Coronary artery (tissue), 2 donors: ENCODE measurements at regions not wholly inside any gene's neighbourhood (a gene's known extent, or its start where the extent isn't known, plus 50 kb on each side); places are given as distances from the start of the nearest gene placed in this dataset.
"Not testable (repeated sequence)": the region's sequence is repeated elsewhere in the genome, so short reads cannot be mapped to it uniquely, and the experiment has no call there.

Source experiments
- DNase-seq: peaks from one replicate; pipeline ENCODE4 v3.0.0-alpha.2; 2017; ENCODE audit warnings: low spot score
- H3K27ac ChIP-seq, 2 donors: fragments of 200-600 bp; sonication (generic); one replicate each; pipeline ENCODE4 v1.5.1; 2016 to 2019
- H3K4me3 ChIP-seq: fragments of 200-600 bp; sonication (generic); 2 replicates; pipeline ENCODE4 v1.5.1; 2016; ENCODE audit warnings: mild to moderate bottlenecking, moderate library complexity
- CTCF ChIP-seq: fragments of 200-600 bp; sonication (generic); IDR thresholded peaks from one replicate; pipeline ENCODE4 v1.5.1; 2019; ENCODE audit warnings: antibody characterized with exemption

GRCh38 chr2:38483776-38484501, 106.9 kb upstream of the ATL2 start:
- TF ChIP-seq CTCF, result no peak
- no peak overlapping the region for H3K27ac ChIP-seq

GRCh38 chr2:38482710-38483109, 105.6 kb upstream of the ATL2 start:
- not testable (repeated sequence) for H3K4me3 ChIP-seq

More at GRCh38 chr2:38483776-38484501, 106.9 kb upstream of the ATL2 start:
- no peak overlapping the region for H3K4me3 ChIP-seq
- no peak for DNase-seq

GRCh38 chr2:38480617-38481016, 103.5 kb upstream of the ATL2 start:
- no peak overlapping the region for H3K4me3 ChIP-seq
- TF ChIP-seq CTCF, result no peak
- no peak for DNase-seq
- no peak overlapping the region for H3K27ac ChIP-seq

More at GRCh38 chr2:38482710-38483109, 105.6 kb upstream of the ATL2 start:
- H3K27ac ChIP-seq, DNase-seq: not testable (repeated sequence)

GRCh38 chr2:38477006-38477405, 99.9 kb upstream of the ATL2 start:
- Histone ChIP-seq H3K4me3 (no peak overlapping the region), H3K27ac (no peak overlapping the region)
- DNase-seq, result no peak
- no peak for TF ChIP-seq CTCF

GRCh38 chr2:38475567-38475881, 98.5 kb upstream of the ATL2 start:
- no peak for DNase-seq
- no peak overlapping the region for H3K27ac ChIP-seq
- H3K4me3 ChIP-seq, result no peak overlapping the region
- no peak for TF ChIP-seq CTCF

- H3K4me3 ChIP-seq, result no peak overlapping the region
- H3K27ac ChIP-seq, result no peak overlapping the region
- DNase-seq, result no peak
- TF ChIP-seq CTCF, result no peak
Observed at GRCh38 chr2:38474715-38475566, 97.9 kb upstream of the ATL2 start.

GRCh38 chr2:38474021-38474456, 97.0 kb upstream of the ATL2 start:
- no peak for TF ChIP-seq CTCF
- DNase-seq, result no peak
- H3K27ac ChIP-seq, result no peak overlapping the region
- no peak overlapping the region for H3K4me3 ChIP-seq
